Neural cell (in vitro differentiated cells): ENCODE measurements at regions not wholly inside any gene's neighbourhood (a gene's known extent, or its start where the extent isn't known, plus 50 kb on each side); places are given as distances from the start of the nearest gene placed in this dataset.

Source experiments
- H2AFZ ChIP-seq: fragments of 200-600, 300-800 bp; sonication (generic), shearing (Covaris generic); 2 replicates; pipeline ENCODE4 v1.6.0; 2014; ENCODE audit warnings: low read depth, mild to moderate bottlenecking, antibody characterized with exemption, low read length, moderate library complexity
- H3F3A ChIP-seq: fragments of 200-600 bp; shearing (Covaris generic); 2 replicates; pipeline ENCODE4 v1.6.1; 2016; ENCODE audit warnings: mild to moderate bottlenecking, moderate library complexity, mixed read lengths, antibody characterized with exemption, low read length; ENCODE audit not compliant: insufficient read depth, poor library complexity, severe bottlenecking
- H3K27ac ChIP-seq: fragments of 200-600, 300-800 bp; sonication (generic), shearing (Covaris generic); 2 replicates; pipeline ENCODE4 v1.5.1; 2014; ENCODE audit warnings: mild to moderate bottlenecking, low read length, moderate library complexity
- H3K27me3 ChIP-seq: fragments of 300-800, 200-600 bp; sonication (generic), shearing (Covaris generic); 2 replicates; pipeline ENCODE4 v1.6.0; 2014; ENCODE audit warnings: mild to moderate bottlenecking, low read depth, low read length, moderate library complexity; ENCODE audit not compliant: insufficient read depth
- H3K36me3 ChIP-seq: fragments of 300-800, 200-600 bp; sonication (generic), shearing (Covaris generic); 2 replicates; pipeline ENCODE4 v1.5.1; 2014; ENCODE audit warnings: mild to moderate bottlenecking, antibody characterized with exemption, low read length, moderate library complexity; ENCODE audit not compliant: insufficient read depth
- H3K4me2 ChIP-seq: fragments of 300-800, 200-600 bp; sonication (generic), shearing (Covaris generic); 2 replicates; pipeline ENCODE4 v1.6.0; 2014; ENCODE audit warnings: mild to moderate bottlenecking, low read length
- H3K4me3 ChIP-seq: fragments of 300-800, 200-600 bp; sonication (generic), shearing (Covaris generic); 2 replicates; pipeline ENCODE4 v1.5.1; 2014; ENCODE audit warnings: mild to moderate bottlenecking, low read length, moderate library complexity
- H3K79me2 ChIP-seq: fragments of 200-600 bp; shearing (Covaris generic); replicated peaks from 2 replicates; pipeline ENCODE4 v1.6.0; 2014; ENCODE audit warnings: mild to moderate bottlenecking, low read length, moderate library complexity; ENCODE audit not compliant: insufficient read depth
- H3K9ac ChIP-seq: fragments of 300-800, 200-600 bp; sonication (generic), shearing (Covaris generic); 2 replicates; pipeline ENCODE4 v1.6.1; 2016; ENCODE audit warnings: mild to moderate bottlenecking, low read length, mixed read lengths
- H3K9me2 ChIP-seq: fragments of 200-600 bp; shearing (Covaris generic); 2 replicates; pipeline ENCODE4 v1.6.1; 2016; ENCODE audit warnings: mild to moderate bottlenecking, low read length, mixed read lengths; ENCODE audit not compliant: insufficient read depth
- H3K9me3 ChIP-seq: fragments of 200-600, 300-800 bp; sonication (generic), shearing (Covaris generic); 2 replicates; pipeline ENCODE4 v1.6.1; 2016; ENCODE audit warnings: mild to moderate bottlenecking, mixed run types, low read length, moderate library complexity, mixed read lengths
- H4K20me1 ChIP-seq: fragments of 200-600 bp; shearing (Covaris generic); 2 replicates; pipeline ENCODE4 v1.6.1; 2016; ENCODE audit warnings: mild to moderate bottlenecking, mixed run types; ENCODE audit not compliant: insufficient read depth
- CTCF ChIP-seq: fragments of 450-650 bp; IDR thresholded peaks from 2 replicates; pipeline ENCODE4 v1.5.1; 2014; ENCODE audit warnings: antibody characterized with exemption, mild to moderate bottlenecking, moderate library complexity; ENCODE audit not compliant: poor library complexity, severe bottlenecking
- EP300 ChIP-seq: fragments of 450-650 bp; conservative IDR thresholded peaks from 2 replicates; pipeline ENCODE4 v1.6.1; 2014; ENCODE audit warnings: antibody characterized with exemption, mild to moderate bottlenecking, moderate library complexity; ENCODE audit not compliant: poor library complexity, severe bottlenecking
- EZH2 ChIP-seq: fragments of 200-600, 300-800 bp; shearing (Covaris generic), sonication (generic); IDR thresholded peaks from 2 replicates; pipeline ENCODE4 v1.6.1; 2014; ENCODE audit warnings: antibody characterized with exemption, low read length, borderline replicate concordance, mild to moderate bottlenecking; ENCODE audit not compliant: insufficient read depth, poor library complexity, severe bottlenecking
- MXI1 ChIP-seq: fragments of 450-650 bp; conservative IDR thresholded peaks from 2 replicates; pipeline ENCODE4 v1.6.1; 2014; ENCODE audit warnings: antibody characterized with exemption, mild to moderate bottlenecking; ENCODE audit not compliant: poor library complexity, severe bottlenecking
- POLR2AphosphoS5 ChIP-seq: IDR thresholded peaks from 2 replicates; pipeline ENCODE4 v1.6.1; 2012
- RAD21 ChIP-seq: fragments of 450-650 bp; conservative IDR thresholded peaks from 2 replicates; pipeline ENCODE4 v1.6.1; 2014; ENCODE audit warnings: antibody characterized with exemption, mild to moderate bottlenecking, moderate library complexity
- REST ChIP-seq: IDR thresholded peaks from 2 replicates; pipeline ENCODE4 v1.6.1; 2012; ENCODE audit warnings: borderline replicate concordance
- SMC3 ChIP-seq: fragments of 450-650 bp; conservative IDR thresholded peaks from 2 replicates; pipeline ENCODE4 v1.6.1; 2014; ENCODE audit warnings: antibody characterized with exemption, mild to moderate bottlenecking, moderate library complexity; ENCODE audit not compliant: poor library complexity
- TAF1 ChIP-seq: IDR thresholded peaks from 2 replicates; pipeline ENCODE4 v1.6.1; 2012; ENCODE audit warnings: low read depth

- no peaks in the 10 kb centered on the region for H3K36me3 ChIP-seq
- H3K9me2 ChIP-seq = no peaks in the 10 kb centered on the region
- no peak overlapping the region for H3K27ac ChIP-seq
- H3K79me2 ChIP-seq = no peaks in the 10 kb centered on the region
- no peaks in the 10 kb centered on the region for H3F3A ChIP-seq
- H3K9ac ChIP-seq = no peak overlapping the region
- no peaks in the 10 kb centered on the region for H3K27me3 ChIP-seq
- no peaks in the 10 kb centered on the region for H4K20me1 ChIP-seq
- H2AFZ ChIP-seq = no peak overlapping the region
- no peaks in the 10 kb centered on the region for H3K9me3 ChIP-seq
- TF ChIP-seq RAD21 (no peak), EP300 (no peak), POLR2AphosphoS5 (no peak), REST (no peak), SMC3 (no peak), EZH2 (no peak)
- H3K4me3 ChIP-seq = no peak overlapping the region
- H3K4me2 ChIP-seq = no peak overlapping the region
Observed at GRCh38 chr10:78435484-78436221, 402.0 kb downstream of the RPS24 start.

- no peak overlapping the region for H3K4me3 ChIP-seq
- H2AFZ ChIP-seq = no peak overlapping the region
- no peaks in the 10 kb centered on the region for H3K9me2 ChIP-seq
- H3K79me2 ChIP-seq = no peaks in the 10 kb centered on the region
- no peak for TF ChIP-seq POLR2AphosphoS5
- TF ChIP-seq EZH2 = no peak
- TF ChIP-seq SMC3 = no peak
- no peaks in the 10 kb centered on the region for H3K36me3 ChIP-seq
- H3F3A ChIP-seq = no peaks in the 10 kb centered on the region
- H3K9ac ChIP-seq = no peak overlapping the region
- no peaks in the 10 kb centered on the region for H3K9me3 ChIP-seq
- no peak overlapping the region for H3K27ac ChIP-seq
- H3K27me3 ChIP-seq = no peaks in the 10 kb centered on the region
- H4K20me1 ChIP-seq = no peaks in the 10 kb centered on the region
- no peak overlapping the region for H3K4me2 ChIP-seq
Observed at GRCh38 chr10:78436222-78436573, 402.5 kb downstream of the RPS24 start.

- no peaks in the 10 kb centered on the region for H3K27me3 ChIP-seq
- H3K9me3 ChIP-seq = no peaks in the 10 kb centered on the region
- H3K4me3 ChIP-seq = no peak overlapping the region
- H4K20me1 ChIP-seq = no peaks in the 10 kb centered on the region
- no peaks in the 10 kb centered on the region for H3K36me3 ChIP-seq
- no peaks in the 10 kb centered on the region for H3K79me2 ChIP-seq
- no peaks in the 10 kb centered on the region for H3F3A ChIP-seq
- no peaks in the 10 kb centered on the region for H3K9me2 ChIP-seq
- no peak for TF ChIP-seq SMC3
- TF ChIP-seq RAD21 = no peak
- no peak for TF ChIP-seq TAF1
- TF ChIP-seq REST = no peak
- TF ChIP-seq POLR2AphosphoS5 = no peak
- no peak for TF ChIP-seq CTCF
- TF ChIP-seq EZH2 = no peak
- no peak for TF ChIP-seq MXI1
- no peak for TF ChIP-seq EP300
- H3K27ac ChIP-seq = no peak overlapping the region
- no peak overlapping the region for H2AFZ ChIP-seq
- H3K4me2 ChIP-seq = no peak overlapping the region
- H3K9ac ChIP-seq = no peak overlapping the region
Observed at GRCh38 chr10:78436706-78437406, 403.2 kb downstream of the RPS24 start.
